GM12864 (cell line): ENCODE measurements at regions not wholly inside any gene's neighbourhood (a gene's known extent, or its start where the extent isn't known, plus 50 kb on each side); places are given as distances from the start of the nearest gene placed in this dataset.

Experiments
- DNase-seq: peaks from one replicate; pipeline ENCODE4 v3.0.0-alpha.2; 2011; ENCODE audit warnings: low read depth
- H3K4me3 ChIP-seq: 2 replicates; pipeline ENCODE4 v1.5.1; 2011; ENCODE audit warnings: mild to moderate bottlenecking, low read depth, low read length, control low read depth
- TF ChIP-seq, protein P1 (sequence below): IDR thresholded peaks from 2 replicates; pipeline ENCODE4 v1.5.1; 2011; ENCODE audit warnings: low read depth, mild to moderate bottlenecking, moderate library complexity, low read length, control low read depth, inconsistent platforms; ENCODE audit errors: missing control alignments

GRCh38 chrX:76228499-76228898 is 55.6 kb downstream of the PBDC1 start:
- H3K4me3 ChIP-seq = no peak overlapping the region
- TF ChIP-seq, protein P1, sequence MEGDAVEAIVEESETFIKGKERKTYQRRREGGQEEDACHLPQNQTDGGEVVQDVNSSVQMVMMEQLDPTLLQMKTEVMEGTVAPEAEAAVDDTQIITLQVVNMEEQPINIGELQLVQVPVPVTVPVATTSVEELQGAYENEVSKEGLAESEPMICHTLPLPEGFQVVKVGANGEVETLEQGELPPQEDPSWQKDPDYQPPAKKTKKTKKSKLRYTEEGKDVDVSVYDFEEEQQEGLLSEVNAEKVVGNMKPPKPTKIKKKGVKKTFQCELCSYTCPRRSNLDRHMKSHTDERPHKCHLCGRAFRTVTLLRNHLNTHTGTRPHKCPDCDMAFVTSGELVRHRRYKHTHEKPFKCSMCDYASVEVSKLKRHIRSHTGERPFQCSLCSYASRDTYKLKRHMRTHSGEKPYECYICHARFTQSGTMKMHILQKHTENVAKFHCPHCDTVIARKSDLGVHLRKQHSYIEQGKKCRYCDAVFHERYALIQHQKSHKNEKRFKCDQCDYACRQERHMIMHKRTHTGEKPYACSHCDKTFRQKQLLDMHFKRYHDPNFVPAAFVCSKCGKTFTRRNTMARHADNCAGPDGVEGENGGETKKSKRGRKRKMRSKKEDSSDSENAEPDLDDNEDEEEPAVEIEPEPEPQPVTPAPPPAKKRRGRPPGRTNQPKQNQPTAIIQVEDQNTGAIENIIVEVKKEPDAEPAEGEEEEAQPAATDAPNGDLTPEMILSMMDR = no peak
- no peak for DNase-seq

DNA sequence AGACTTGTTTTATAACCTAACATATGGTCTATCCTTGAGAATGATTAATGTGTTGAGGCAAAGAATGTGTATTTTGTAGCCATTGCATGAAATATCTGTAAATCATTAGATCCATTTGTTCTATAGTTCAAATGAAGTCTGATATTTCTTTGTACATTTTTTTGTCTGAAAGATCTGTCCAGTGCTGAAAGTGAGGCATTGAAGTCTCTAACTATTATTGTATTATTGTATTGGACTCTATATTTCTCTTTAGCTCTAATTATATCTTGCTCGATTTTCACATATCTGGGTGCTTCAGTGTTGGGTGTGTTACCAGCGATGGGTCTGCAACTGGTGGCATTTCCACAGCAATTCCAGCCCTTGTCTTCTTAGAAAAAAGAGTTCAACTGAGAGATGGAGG is 76.0 kb downstream of the PBDC1 start:
- no peak overlapping the region for H3K4me3 ChIP-seq
- no peak for DNase-seq
- TF ChIP-seq, protein P1 = no peak

DNA sequence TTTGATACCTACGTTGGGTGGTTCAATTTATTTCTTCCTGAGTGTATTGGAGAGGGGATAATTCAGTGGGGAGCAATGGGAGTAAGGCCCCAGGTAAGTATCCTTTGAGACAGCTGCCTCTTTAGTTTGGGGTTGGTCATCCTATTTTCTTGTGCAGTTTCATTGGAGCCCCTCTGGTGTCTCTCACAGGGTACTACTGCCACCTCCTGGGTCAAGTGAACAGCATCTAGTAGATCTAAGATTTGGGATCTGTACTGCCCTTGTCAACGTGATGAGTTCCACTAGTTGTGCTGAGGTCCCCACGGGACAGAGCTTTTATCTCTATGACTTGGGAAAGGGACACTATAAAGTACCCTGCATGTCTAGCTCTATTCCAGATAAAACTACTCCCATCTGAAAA is 80.6 kb downstream of the PBDC1 start:
- peak; percentile 16 for DNase-seq
- TF ChIP-seq, protein P1 = peak; percentile 54
- H3K4me3 ChIP-seq = no peak overlapping the region

GRCh38 chrX:76279007-76279406 is 106.1 kb downstream of the PBDC1 start:
- no peak overlapping the region for H3K4me3 ChIP-seq
- TF ChIP-seq, protein P1 = peak; percentile 54
- no peak for DNase-seq
